ENCODE measurements at regions not wholly inside any gene's neighbourhood (a gene's known extent, or its start where the extent isn't known, plus 50 kb on each side); places are given as distances from the start of the nearest gene placed in this dataset.

- DNase-seq: no peak
Observed at GRCh38 chr5:82384034-82384750, 106.0 kb upstream of the RPS23 start.

- DNase-seq: no peak
Observed at GRCh38 chr5:82381591-82381990, 103.4 kb upstream of the RPS23 start.

- DNase-seq: no peak
Observed at GRCh38 chr5:82376307-82376706, 98.2 kb upstream of the RPS23 start.

GRCh38 chr5:82375488-82376244 is 97.5 kb upstream of the RPS23 start:
- no peak for DNase-seq

- DNase-seq: no peak
Observed at GRCh38 chr5:82374637-82375036, 96.5 kb upstream of the RPS23 start.

GRCh38 chr5:82367930-82368329 is 89.8 kb upstream of the RPS23 start:
- DNase-seq: no peak

- no peak for DNase-seq
Observed at GRCh38 chr5:82365744-82366228, 87.6 kb upstream of the RPS23 start.

- DNase-seq: no peak
Observed at GRCh38 chr5:82365026-82365425, 86.9 kb upstream of the RPS23 start.

GRCh38 chr5:82364497-82364896 is 86.3 kb upstream of the RPS23 start:
- DNase-seq: no peak

GRCh38 chr5:82363524-82363923 is 85.4 kb upstream of the RPS23 start:
- no peak for DNase-seq

GRCh38 chr5:82362636-82363035 is 84.5 kb upstream of the RPS23 start:
- DNase-seq: no peak

- no peak for DNase-seq
Observed at GRCh38 chr5:82360022-82360421, 81.9 kb upstream of the RPS23 start.

GRCh38 chr5:82359272-82359671 is 81.1 kb upstream of the RPS23 start:
- no peak for DNase-seq

- no peak for DNase-seq
Observed at GRCh38 chr5:82358457-82358856, 80.3 kb upstream of the RPS23 start.

- peak; percentile 55 for DNase-seq
Observed at GRCh38 chr5:82356808-82357671, 78.9 kb upstream of the RPS23 start.

GRCh38 chr5:82356021-82356420 is 77.9 kb upstream of the RPS23 start:
- no peak for DNase-seq

- DNase-seq: no peak
Observed at GRCh38 chr5:82355496-82355895, 77.3 kb upstream of the RPS23 start.

GRCh38 chr5:82355053-82355452 is 76.9 kb upstream of the RPS23 start:
- no peak for DNase-seq

- no peak for DNase-seq
Observed at GRCh38 chr5:82354543-82354942, 76.4 kb upstream of the RPS23 start.

- DNase-seq: no peak
Observed at GRCh38 chr5:82353522-82353921, 75.4 kb upstream of the RPS23 start.

GRCh38 chr5:82352146-82352791 is 74.1 kb upstream of the RPS23 start:
- DNase-seq: no peak

- no peak for DNase-seq
Observed at GRCh38 chr5:82351754-82352145, 73.6 kb upstream of the RPS23 start.

GRCh38 chr5:82351297-82351696 is 73.1 kb upstream of the RPS23 start:
- DNase-seq: no peak

Measured in stimulated activated CD4-positive, alpha-beta T cell treated with anti-CD3 and anti-CD28 coated beads, Interleukin-4, amount 100 ng/mL, for 1 hour (primary cell).